ENCODE measurements at regions not wholly inside any gene's neighbourhood (a gene's known extent, or its start where the extent isn't known, plus 50 kb on each side); places are given as distances from the start of the nearest gene placed in this dataset.

- TF ChIP-seq POLR2AphosphoS5 (IDR thresholded peaks at IDR 0.05; ENCODE audit: low read depth) (no peak), EZH2phosphoT487 (IDR thresholded peaks at IDR 0.05; ENCODE audit: unreplicated experiment) (no peak), ETS1 (IDR thresholded peaks at IDR 0.05) (no peak), EZH2 (IDR thresholded peaks at IDR 0.05; ENCODE audit: low read depth, unreplicated experiment) (no peak), ZNF114 (CRISPR knock-in tag; IDR thresholded peaks at IDR 0.05) (no peak), CREB1 (CRISPR knock-in tag; IDR thresholded peaks at IDR 0.05; ENCODE audit: low read depth) (no peak)
- TF ChIP-seq, protein P1, sequence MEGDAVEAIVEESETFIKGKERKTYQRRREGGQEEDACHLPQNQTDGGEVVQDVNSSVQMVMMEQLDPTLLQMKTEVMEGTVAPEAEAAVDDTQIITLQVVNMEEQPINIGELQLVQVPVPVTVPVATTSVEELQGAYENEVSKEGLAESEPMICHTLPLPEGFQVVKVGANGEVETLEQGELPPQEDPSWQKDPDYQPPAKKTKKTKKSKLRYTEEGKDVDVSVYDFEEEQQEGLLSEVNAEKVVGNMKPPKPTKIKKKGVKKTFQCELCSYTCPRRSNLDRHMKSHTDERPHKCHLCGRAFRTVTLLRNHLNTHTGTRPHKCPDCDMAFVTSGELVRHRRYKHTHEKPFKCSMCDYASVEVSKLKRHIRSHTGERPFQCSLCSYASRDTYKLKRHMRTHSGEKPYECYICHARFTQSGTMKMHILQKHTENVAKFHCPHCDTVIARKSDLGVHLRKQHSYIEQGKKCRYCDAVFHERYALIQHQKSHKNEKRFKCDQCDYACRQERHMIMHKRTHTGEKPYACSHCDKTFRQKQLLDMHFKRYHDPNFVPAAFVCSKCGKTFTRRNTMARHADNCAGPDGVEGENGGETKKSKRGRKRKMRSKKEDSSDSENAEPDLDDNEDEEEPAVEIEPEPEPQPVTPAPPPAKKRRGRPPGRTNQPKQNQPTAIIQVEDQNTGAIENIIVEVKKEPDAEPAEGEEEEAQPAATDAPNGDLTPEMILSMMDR (conservative IDR thresholded peaks at IDR 0.05; ENCODE audit: low read depth in 2 of 2): no peak
- TF ChIP-seq, protein P2, sequence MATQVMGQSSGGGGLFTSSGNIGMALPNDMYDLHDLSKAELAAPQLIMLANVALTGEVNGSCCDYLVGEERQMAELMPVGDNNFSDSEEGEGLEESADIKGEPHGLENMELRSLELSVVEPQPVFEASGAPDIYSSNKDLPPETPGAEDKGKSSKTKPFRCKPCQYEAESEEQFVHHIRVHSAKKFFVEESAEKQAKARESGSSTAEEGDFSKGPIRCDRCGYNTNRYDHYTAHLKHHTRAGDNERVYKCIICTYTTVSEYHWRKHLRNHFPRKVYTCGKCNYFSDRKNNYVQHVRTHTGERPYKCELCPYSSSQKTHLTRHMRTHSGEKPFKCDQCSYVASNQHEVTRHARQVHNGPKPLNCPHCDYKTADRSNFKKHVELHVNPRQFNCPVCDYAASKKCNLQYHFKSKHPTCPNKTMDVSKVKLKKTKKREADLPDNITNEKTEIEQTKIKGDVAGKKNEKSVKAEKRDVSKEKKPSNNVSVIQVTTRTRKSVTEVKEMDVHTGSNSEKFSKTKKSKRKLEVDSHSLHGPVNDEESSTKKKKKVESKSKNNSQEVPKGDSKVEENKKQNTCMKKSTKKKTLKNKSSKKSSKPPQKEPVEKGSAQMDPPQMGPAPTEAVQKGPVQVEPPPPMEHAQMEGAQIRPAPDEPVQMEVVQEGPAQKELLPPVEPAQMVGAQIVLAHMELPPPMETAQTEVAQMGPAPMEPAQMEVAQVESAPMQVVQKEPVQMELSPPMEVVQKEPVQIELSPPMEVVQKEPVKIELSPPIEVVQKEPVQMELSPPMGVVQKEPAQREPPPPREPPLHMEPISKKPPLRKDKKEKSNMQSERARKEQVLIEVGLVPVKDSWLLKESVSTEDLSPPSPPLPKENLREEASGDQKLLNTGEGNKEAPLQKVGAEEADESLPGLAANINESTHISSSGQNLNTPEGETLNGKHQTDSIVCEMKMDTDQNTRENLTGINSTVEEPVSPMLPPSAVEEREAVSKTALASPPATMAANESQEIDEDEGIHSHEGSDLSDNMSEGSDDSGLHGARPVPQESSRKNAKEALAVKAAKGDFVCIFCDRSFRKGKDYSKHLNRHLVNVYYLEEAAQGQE (IDR thresholded peaks at IDR 0.05; ENCODE audit: unreplicated experiment): no peak
Measured at GRCh38 chr7:156090988-156091387, 278.7 kb upstream of the SHH start.

Measured in GM23338 (cell line).